ENCODE measurements at regions not wholly inside any gene's neighbourhood (a gene's known extent, or its start where the extent isn't known, plus 50 kb on each side); places are given as distances from the start of the nearest gene placed in this dataset.
"Not testable (repeated sequence)": the region's sequence is repeated elsewhere in the genome, so short reads cannot be mapped to it uniquely, and the experiment has no call there.

DNA sequence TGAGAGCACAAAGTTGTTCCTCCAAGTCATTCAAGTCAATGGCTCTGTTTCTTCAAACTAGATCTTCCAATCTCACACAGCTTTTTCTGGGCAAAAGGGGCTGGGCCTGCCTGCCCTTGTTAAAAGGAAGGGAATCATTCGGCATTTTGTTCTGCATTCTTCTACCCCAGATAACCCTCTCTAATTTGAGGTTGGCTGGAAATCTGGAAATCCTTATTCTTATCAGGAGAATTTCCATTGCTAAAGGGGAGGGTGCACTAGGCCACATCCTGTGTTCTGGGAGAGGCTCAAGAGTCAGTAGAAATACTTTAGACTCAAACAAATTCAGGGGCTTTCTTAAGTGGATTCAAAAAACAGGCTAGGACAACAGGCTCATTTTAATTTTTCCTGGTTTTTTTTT lies 384.7 kb upstream of the ZNF462 start:
- no peak overlapping the region for H3K27ac ChIP-seq (ENCODE audit: low read depth, low read length)
- no peaks in the 10 kb centered on the region for H3K9me3 ChIP-seq (ENCODE audit: control insufficient read depth, insufficient read depth, low read depth, low read length)
- no peak overlapping the region for H3K4me3 ChIP-seq (ENCODE audit: low read depth, low read length)
- H3K9ac ChIP-seq (ENCODE audit: low read length) = no peak overlapping the region
- no peaks in the 10 kb centered on the region for H3K27me3 ChIP-seq (ENCODE audit: control insufficient read depth, insufficient read depth, low read length)
- H3K36me3 ChIP-seq (ENCODE audit: control insufficient read depth, insufficient read depth, low read length) = no peaks in the 10 kb centered on the region
- peaks cover 4% of the 10 kb centered on the region; the same call in 1 of the 2 replicates for H3K4me1 ChIP-seq (ENCODE audit: control insufficient read depth, insufficient read depth, low read length)

DNA sequence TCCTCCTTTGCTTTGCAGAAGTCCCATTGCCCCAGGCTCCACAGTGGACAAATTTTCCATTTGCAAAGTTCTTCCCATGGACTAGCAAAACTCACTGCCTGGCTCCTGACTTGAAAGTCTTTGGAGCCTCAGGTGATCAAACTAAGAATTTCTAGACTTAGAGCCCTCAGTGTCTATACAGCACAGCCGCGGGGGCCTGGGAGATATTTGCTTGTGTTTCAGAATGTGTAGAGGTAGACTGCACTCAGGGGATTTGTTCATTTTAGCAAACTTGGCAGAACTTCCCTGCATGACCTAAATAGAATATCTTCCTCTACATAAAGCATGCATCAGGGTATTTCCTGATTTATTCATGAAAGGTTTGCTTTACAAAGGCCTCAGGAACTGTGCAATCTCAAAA lies 384.2 kb upstream of the ZNF462 start:
- H3K27ac ChIP-seq (ENCODE audit: low read depth, low read length) = no peak overlapping the region
- H3K4me1 ChIP-seq (ENCODE audit: control insufficient read depth, insufficient read depth, low read length) = peaks cover 4% of the 10 kb centered on the region; the same call in 1 of the 2 replicates
- no peak overlapping the region for H3K9ac ChIP-seq (ENCODE audit: low read length)
- H3K36me3 ChIP-seq (ENCODE audit: control insufficient read depth, insufficient read depth, low read length) = no peaks in the 10 kb centered on the region
- no peaks in the 10 kb centered on the region for H3K9me3 ChIP-seq (ENCODE audit: control insufficient read depth, insufficient read depth, low read depth, low read length)
- no peaks in the 10 kb centered on the region for H3K27me3 ChIP-seq (ENCODE audit: control insufficient read depth, insufficient read depth, low read length)
- H3K4me3 ChIP-seq (ENCODE audit: low read depth, low read length) = no peak overlapping the region

DNA sequence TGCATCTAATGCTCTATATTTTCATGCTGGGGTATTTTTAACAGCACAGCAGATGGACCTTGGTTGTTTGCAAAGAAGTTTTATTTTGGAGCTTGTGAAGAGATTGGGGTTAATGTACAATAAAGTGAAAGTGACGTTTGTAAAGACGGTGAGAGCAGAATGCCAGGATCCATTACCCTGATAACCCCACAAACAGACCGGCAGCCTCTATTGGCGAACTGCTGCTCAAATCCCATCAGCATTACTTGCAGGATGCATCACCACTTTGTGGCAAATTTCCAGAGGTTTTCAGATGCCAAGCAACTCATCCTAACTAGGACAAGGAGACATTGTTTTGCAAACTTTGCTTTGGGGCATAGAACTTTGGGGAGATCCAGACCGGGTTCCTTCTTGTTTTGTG lies 383.3 kb upstream of the ZNF462 start:
- Histone ChIP-seq H3K9ac (ENCODE audit: low read length) (no peak overlapping the region), H3K36me3 (ENCODE audit: control insufficient read depth, insufficient read depth, low read length) (no peaks in the 10 kb centered on the region), H3K4me1 (ENCODE audit: control insufficient read depth, insufficient read depth, low read length) (peaks cover 4% of the 10 kb centered on the region; the same call in 1 of the 2 replicates), H3K27ac (ENCODE audit: low read depth, low read length) (no peak overlapping the region), H3K9me3 (ENCODE audit: control insufficient read depth, insufficient read depth, low read depth, low read length) (no peaks in the 10 kb centered on the region), H3K4me3 (ENCODE audit: low read depth, low read length) (no peak overlapping the region), H3K27me3 (ENCODE audit: control insufficient read depth, insufficient read depth, low read length) (no peaks in the 10 kb centered on the region)

DNA sequence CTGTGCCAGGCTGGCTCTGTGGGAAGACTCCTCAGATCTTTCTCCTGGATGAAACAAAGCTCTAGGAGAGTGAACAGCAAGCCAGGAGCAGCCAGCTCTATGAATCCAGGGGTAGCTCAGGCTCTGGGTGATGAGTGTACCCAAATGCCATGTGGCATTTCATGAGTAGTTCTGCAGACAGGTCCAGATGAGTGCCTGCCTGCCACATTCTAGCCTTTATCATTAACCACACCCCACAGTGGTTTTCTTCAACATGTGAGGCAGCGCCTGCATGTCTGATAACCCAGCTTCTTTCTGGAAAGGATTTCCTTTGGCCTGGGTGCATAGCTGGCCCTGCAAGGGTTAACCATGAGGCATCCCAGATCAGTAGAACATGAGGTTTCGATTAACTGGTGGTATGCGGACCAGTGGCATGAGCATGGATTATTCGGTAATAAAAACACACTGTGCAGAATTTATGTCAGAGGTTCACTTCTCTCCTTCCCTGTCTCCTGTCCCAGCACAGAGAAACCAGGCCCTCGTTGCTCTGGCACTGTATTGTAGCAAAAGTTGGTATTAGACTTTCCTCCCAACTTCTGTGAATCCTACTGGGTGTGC lies 381.9 kb upstream of the ZNF462 start:
- H3K27me3 ChIP-seq (ENCODE audit: control insufficient read depth, insufficient read depth, low read length) = no peaks in the 10 kb centered on the region
- no peak overlapping the region for H3K4me3 ChIP-seq (ENCODE audit: low read depth, low read length)
- H3K36me3 ChIP-seq (ENCODE audit: control insufficient read depth, insufficient read depth, low read length) = no peaks in the 10 kb centered on the region
- no peak overlapping the region for H3K9ac ChIP-seq (ENCODE audit: low read length)
- H3K4me1 ChIP-seq (ENCODE audit: control insufficient read depth, insufficient read depth, low read length) = peaks cover 4% of the 10 kb centered on the region; the same call in 1 of the 2 replicates
- H3K9me3 ChIP-seq (ENCODE audit: control insufficient read depth, insufficient read depth, low read depth, low read length) = no peaks in the 10 kb centered on the region
- no peak overlapping the region for H3K27ac ChIP-seq (ENCODE audit: low read depth, low read length)

DNA sequence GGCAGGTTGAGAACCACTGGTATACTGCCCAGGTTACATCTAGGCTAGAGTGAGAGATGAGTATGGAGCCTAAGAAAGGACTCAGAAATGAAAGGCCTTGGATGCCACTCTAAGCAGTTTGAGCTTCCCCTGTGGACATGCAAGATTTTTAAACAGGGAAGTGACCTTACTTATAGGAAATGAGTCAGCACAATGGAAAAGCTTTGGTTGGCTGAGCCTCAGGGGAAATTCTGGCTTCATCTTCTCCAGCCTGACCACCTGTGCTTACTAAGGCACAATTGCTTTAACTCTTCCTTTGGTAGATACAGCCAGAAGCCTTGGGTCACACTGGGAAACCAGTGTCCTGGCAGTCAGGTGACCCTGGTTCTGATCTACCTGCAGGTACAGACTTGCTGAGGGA lies 380.2 kb upstream of the ZNF462 start:
- Histone ChIP-seq H3K9me3 (ENCODE audit: control insufficient read depth, insufficient read depth, low read depth, low read length) (no peaks in the 10 kb centered on the region), H3K27me3 (ENCODE audit: control insufficient read depth, insufficient read depth, low read length) (no peaks in the 10 kb centered on the region), H3K4me1 (ENCODE audit: control insufficient read depth, insufficient read depth, low read length) (peaks cover 4% of the 10 kb centered on the region; the same call in 1 of the 2 replicates), H3K9ac (ENCODE audit: low read length) (no peak overlapping the region), H3K27ac (ENCODE audit: low read depth, low read length) (no peak overlapping the region), H3K4me3 (ENCODE audit: low read depth, low read length) (no peak overlapping the region), H3K36me3 (ENCODE audit: control insufficient read depth, insufficient read depth, low read length) (no peaks in the 10 kb centered on the region)

DNA sequence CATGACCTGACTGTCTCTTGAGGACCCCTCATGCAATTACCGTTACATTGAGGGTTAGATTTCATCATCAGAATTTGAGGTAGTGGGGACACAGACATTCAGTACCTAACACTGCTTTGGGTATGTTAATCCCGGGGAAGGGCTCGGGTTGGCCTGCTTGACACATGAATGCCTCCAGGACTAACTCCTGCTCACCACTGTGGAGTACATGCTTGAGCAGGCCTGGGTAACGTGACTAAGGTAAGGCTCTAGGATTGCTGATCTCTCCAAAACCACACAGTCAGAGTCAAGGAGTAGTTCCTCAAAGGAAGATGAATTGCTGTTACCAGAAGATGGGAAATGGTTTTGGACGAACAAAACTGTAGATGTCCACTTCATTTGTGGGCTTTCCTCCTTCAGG lies 376.3 kb upstream of the ZNF462 start:
- no peaks in the 10 kb centered on the region for H3K9me3 ChIP-seq (ENCODE audit: control insufficient read depth, insufficient read depth, low read depth, low read length)
- H3K36me3 ChIP-seq (ENCODE audit: control insufficient read depth, insufficient read depth, low read length) = no peaks in the 10 kb centered on the region
- no peak overlapping the region for H3K4me3 ChIP-seq (ENCODE audit: low read depth, low read length)
- no peaks in the 10 kb centered on the region for H3K27me3 ChIP-seq (ENCODE audit: control insufficient read depth, insufficient read depth, low read length)
- no peaks in the 10 kb centered on the region for H3K4me1 ChIP-seq (ENCODE audit: control insufficient read depth, insufficient read depth, low read length)
- no peak overlapping the region for H3K9ac ChIP-seq (ENCODE audit: low read length)
- H3K27ac ChIP-seq (ENCODE audit: low read depth, low read length) = no peak overlapping the region

- no peaks in the 10 kb centered on the region for H3K27me3 ChIP-seq (ENCODE audit: control insufficient read depth, insufficient read depth, low read length)
- no peaks in the 10 kb centered on the region for H3K4me1 ChIP-seq (ENCODE audit: control insufficient read depth, insufficient read depth, low read length)
- H3K9me3 ChIP-seq (ENCODE audit: control insufficient read depth, insufficient read depth, low read depth, low read length) = no peaks in the 10 kb centered on the region
- H3K27ac ChIP-seq (ENCODE audit: low read depth, low read length) = no peak overlapping the region
- no peak overlapping the region for H3K9ac ChIP-seq (ENCODE audit: low read length)
- H3K36me3 ChIP-seq (ENCODE audit: control insufficient read depth, insufficient read depth, low read length) = no peaks in the 10 kb centered on the region
- no peak overlapping the region for H3K4me3 ChIP-seq (ENCODE audit: low read depth, low read length)
Measured at GRCh38 chr9:106487266-106487665, 375.7 kb upstream of the ZNF462 start.

- not testable (repeated sequence) for H3K27ac ChIP-seq (ENCODE audit: low read depth, low read length); H3K4me1 ChIP-seq (ENCODE audit: control insufficient read depth, insufficient read depth, low read length); H3K9ac ChIP-seq (ENCODE audit: low read length); H3K27me3 ChIP-seq (ENCODE audit: control insufficient read depth, insufficient read depth, low read length); H3K36me3 ChIP-seq (ENCODE audit: control insufficient read depth, insufficient read depth, low read length); H3K4me3 ChIP-seq (ENCODE audit: low read depth, low read length); H3K9me3 ChIP-seq (ENCODE audit: control insufficient read depth, insufficient read depth, low read depth, low read length)
Measured at GRCh38 chr9:106492126-106492525, 370.8 kb upstream of the ZNF462 start.

- H3K36me3 ChIP-seq (ENCODE audit: control insufficient read depth, insufficient read depth, low read length) = no peaks in the 10 kb centered on the region
- H3K27me3 ChIP-seq (ENCODE audit: control insufficient read depth, insufficient read depth, low read length) = no peaks in the 10 kb centered on the region
- no peak overlapping the region for H3K4me3 ChIP-seq (ENCODE audit: low read depth, low read length)
- H3K27ac ChIP-seq (ENCODE audit: low read depth, low read length) = no peak overlapping the region
- H3K9me3 ChIP-seq (ENCODE audit: control insufficient read depth, insufficient read depth, low read depth, low read length) = 0 out of 2 replicates have a peak, but pooled peaks cover 4% of the 10 kb centered on the region
- H3K4me1 ChIP-seq (ENCODE audit: control insufficient read depth, insufficient read depth, low read length) = no peaks in the 10 kb centered on the region
- H3K9ac ChIP-seq (ENCODE audit: low read length) = no peak overlapping the region
Measured at GRCh38 chr9:106500171-106500570, 362.8 kb upstream of the ZNF462 start.

DNA sequence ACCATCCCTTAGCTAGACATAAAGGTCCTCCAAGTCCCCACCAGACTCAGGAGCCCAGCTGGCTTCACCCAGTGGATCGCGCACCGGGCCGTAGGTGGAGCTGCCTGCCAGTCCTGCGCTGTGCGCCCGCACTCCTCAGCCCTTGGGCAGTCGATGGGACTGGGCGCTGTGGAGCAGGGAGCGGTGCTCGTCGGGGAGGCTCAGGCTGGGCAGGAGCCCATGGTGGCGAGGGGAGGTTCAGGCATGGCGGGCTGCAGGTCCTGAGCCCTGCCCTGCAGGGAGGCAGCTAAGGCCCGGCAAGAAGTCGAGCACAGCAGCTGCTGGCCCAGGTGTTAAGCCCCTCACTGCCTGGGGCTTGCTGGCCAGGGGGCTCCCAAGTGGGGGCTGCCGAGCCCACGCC lies 361.8 kb upstream of the ZNF462 start:
- not testable (repeated sequence) for H3K9me3 ChIP-seq (ENCODE audit: control insufficient read depth, insufficient read depth, low read depth, low read length); H3K27ac ChIP-seq (ENCODE audit: low read depth, low read length); H3K4me1 ChIP-seq (ENCODE audit: control insufficient read depth, insufficient read depth, low read length); H3K36me3 ChIP-seq (ENCODE audit: control insufficient read depth, insufficient read depth, low read length); H3K4me3 ChIP-seq (ENCODE audit: low read depth, low read length); H3K9ac ChIP-seq (ENCODE audit: low read length); H3K27me3 ChIP-seq (ENCODE audit: control insufficient read depth, insufficient read depth, low read length)

GRCh38 chr9:106502930-106503329 lies 360.0 kb upstream of the ZNF462 start:
- no peaks in the 10 kb centered on the region for H3K27me3 ChIP-seq (ENCODE audit: control insufficient read depth, insufficient read depth, low read length)
- H3K9ac ChIP-seq (ENCODE audit: low read length) = no peak overlapping the region
- H3K27ac ChIP-seq (ENCODE audit: low read depth, low read length) = no peak overlapping the region
- H3K36me3 ChIP-seq (ENCODE audit: control insufficient read depth, insufficient read depth, low read length) = no peaks in the 10 kb centered on the region
- H3K9me3 ChIP-seq (ENCODE audit: control insufficient read depth, insufficient read depth, low read depth, low read length) = 0 out of 2 replicates have a peak, but pooled peaks cover 4% of the 10 kb centered on the region
- H3K4me3 ChIP-seq (ENCODE audit: low read depth, low read length) = no peak overlapping the region
- H3K4me1 ChIP-seq (ENCODE audit: control insufficient read depth, insufficient read depth, low read length) = no peaks in the 10 kb centered on the region

GRCh38 chr9:106503759-106504158 lies 359.2 kb upstream of the ZNF462 start:
- Histone ChIP-seq H3K9me3 (ENCODE audit: control insufficient read depth, insufficient read depth, low read depth, low read length) (0 out of 2 replicates have a peak, but pooled peaks cover 4% of the 10 kb centered on the region), H3K4me1 (ENCODE audit: control insufficient read depth, insufficient read depth, low read length) (no peaks in the 10 kb centered on the region), H3K36me3 (ENCODE audit: control insufficient read depth, insufficient read depth, low read length) (no peaks in the 10 kb centered on the region), H3K4me3 (ENCODE audit: low read depth, low read length) (no peak overlapping the region), H3K27me3 (ENCODE audit: control insufficient read depth, insufficient read depth, low read length) (no peaks in the 10 kb centered on the region), H3K27ac (ENCODE audit: low read depth, low read length) (no peak overlapping the region), H3K9ac (ENCODE audit: low read length) (no peak overlapping the region)
